ENCODE measurements at regions not wholly inside any gene's neighbourhood (a gene's known extent, or its start where the extent isn't known, plus 50 kb on each side); places are given as distances from the start of the nearest gene placed in this dataset.

- no peak for DNase-seq (ENCODE audit: low spot score)
- H3K27ac Mint-ChIP-seq = no peak overlapping the region
- ATAC-seq = no peak
- H3K4me3 Mint-ChIP-seq = no peak overlapping the region
- TF ChIP-seq SMAD3 (CRISPR knock-in tag; IDR thresholded peaks at IDR 0.05; ENCODE audit: borderline replicate concordance) (no peak), ZSCAN18 (CRISPR knock-in tag; IDR thresholded peaks at IDR 0.05) (no peak), ATF1 (CRISPR knock-in tag; IDR thresholded peaks at IDR 0.05) (no peak), RORB (CRISPR knock-in tag; IDR thresholded peaks at IDR 0.05) (no peak)
- ChIA-PET POLR2A (no interaction called here), CTCF (no interaction called here)
- H3K36me3 Mint-ChIP-seq = no peaks in the 10 kb centered on the region
- H3K4me1 Mint-ChIP-seq = peaks cover 7% of the 10 kb centered on the region
- H3K27me3 Mint-ChIP-seq (ENCODE audit: low read depth) = no peaks in the 10 kb centered on the region
- peaks cover 8% of the 10 kb centered on the region for H3K9me3 Mint-ChIP-seq
Observed at GRCh38 chr6:23319582-23319981, 750.2 kb downstream of the HDGFL1 start.

GRCh38 chr6:23320471-23321015 is 751.2 kb downstream of the HDGFL1 start:
- H3K4me3 Mint-ChIP-seq = no peak overlapping the region
- TF ChIP-seq SMAD3 (CRISPR knock-in tag; IDR thresholded peaks at IDR 0.05; ENCODE audit: borderline replicate concordance) (no peak), ZNF671 (CRISPR knock-in tag; IDR thresholded peaks at IDR 0.05) (no peak), NFE2L1 (CRISPR knock-in tag; IDR thresholded peaks at IDR 0.05) (no peak), CREM (CRISPR knock-in tag; IDR thresholded peaks at IDR 0.05) (no peak), ZNF396 (CRISPR knock-in tag; IDR thresholded peaks at IDR 0.05; ENCODE audit: borderline replicate concordance) (no peak), ATF1 (CRISPR knock-in tag; IDR thresholded peaks at IDR 0.05) (no peak), JAZF1 (CRISPR knock-in tag; IDR thresholded peaks at IDR 0.05) (no peak), IRF2 (CRISPR knock-in tag; IDR thresholded peaks at IDR 0.05; ENCODE audit: borderline replicate concordance, low read depth) (no peak), E2F5 (CRISPR knock-in tag; IDR thresholded peaks at IDR 0.05) (no peak), MAX (CRISPR knock-in tag; IDR thresholded peaks at IDR 0.05) (no peak), ESRRA (CRISPR knock-in tag; IDR thresholded peaks at IDR 0.05; ENCODE audit: borderline replicate concordance) (no peak)
- TF ChIP-seq, protein P1, sequence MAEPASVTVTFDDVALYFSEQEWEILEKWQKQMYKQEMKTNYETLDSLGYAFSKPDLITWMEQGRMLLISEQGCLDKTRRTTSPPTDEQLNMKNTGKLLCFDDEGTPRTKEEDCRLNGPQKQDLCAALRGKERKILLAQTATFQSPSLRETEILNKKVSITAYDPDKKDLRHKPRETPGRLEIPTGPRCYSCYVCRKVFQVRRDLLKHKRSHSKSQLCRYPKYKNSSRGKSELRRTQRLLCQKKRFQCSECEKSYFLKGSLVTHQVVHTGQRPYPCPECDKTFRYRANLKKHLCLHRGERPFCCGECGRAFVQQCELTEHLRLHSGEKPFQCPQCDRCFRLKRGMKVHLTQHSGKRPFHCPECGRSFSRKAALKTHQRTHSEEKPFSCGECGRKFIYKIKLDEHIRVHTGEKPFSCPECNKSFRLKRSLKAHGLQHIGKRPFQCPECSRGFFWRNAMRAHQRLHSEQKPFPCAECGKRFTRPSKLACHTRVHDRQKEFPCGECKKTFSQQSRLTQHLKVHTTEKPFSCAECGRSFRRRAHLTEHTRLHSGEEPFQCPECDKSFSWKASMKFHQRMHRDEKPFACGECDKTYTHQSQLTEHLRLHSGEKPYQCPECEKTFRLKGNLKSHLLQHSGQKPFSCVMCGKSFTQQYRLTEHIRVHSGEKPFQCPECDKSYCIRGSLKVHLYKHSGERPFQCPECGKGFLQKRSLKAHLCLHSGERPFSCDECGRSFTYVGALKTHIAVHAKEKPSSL (CRISPR knock-in tag; conservative IDR thresholded peaks at IDR 0.05) = no peak
- TF ChIP-seq, protein P2, sequence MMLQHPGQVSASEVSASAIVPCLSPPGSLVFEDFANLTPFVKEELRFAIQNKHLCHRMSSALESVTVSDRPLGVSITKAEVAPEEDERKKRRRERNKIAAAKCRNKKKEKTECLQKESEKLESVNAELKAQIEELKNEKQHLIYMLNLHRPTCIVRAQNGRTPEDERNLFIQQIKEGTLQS (CRISPR knock-in tag; conservative IDR thresholded peaks at IDR 0.05) = no peak
- no peak for DNase-seq (ENCODE audit: low spot score)
- ChIA-PET CTCF (no interaction called here), POLR2A (no interaction called here)
- peaks cover 8% of the 10 kb centered on the region for H3K9me3 Mint-ChIP-seq
- no peaks in the 10 kb centered on the region for H3K27me3 Mint-ChIP-seq (ENCODE audit: low read depth)
- H3K27ac Mint-ChIP-seq = no peak overlapping the region
- no peaks in the 10 kb centered on the region for H3K36me3 Mint-ChIP-seq
- H3K4me1 Mint-ChIP-seq = peaks cover 7% of the 10 kb centered on the region
- ATAC-seq = no peak

DNA sequence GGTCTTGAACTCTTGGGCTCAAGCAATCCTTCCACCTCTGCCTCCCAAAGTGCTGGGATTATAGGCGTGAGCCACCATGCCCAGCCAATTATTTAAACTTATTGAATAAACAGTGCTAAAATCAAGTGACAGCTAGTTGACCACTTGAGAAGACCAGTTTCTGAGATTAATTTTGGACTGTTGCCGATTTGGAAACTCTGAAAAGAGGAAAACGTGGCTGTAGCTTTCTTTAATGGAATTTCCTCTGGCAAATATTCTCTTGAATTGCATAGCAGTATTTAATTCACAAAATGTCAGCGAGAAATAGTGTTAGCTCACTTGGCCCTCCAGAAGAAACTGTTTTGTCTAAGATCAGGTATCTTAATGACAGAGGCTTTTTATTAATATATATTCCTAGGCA is 754.5 kb downstream of the HDGFL1 start:
- no peaks in the 10 kb centered on the region for H3K4me1 Mint-ChIP-seq
- H3K4me3 Mint-ChIP-seq = no peak overlapping the region
- peaks cover 8% of the 10 kb centered on the region for H3K9me3 Mint-ChIP-seq
- POLR2A ChIA-PET = no interaction called here
- ATAC-seq (no peak), DNase-seq (ENCODE audit: low spot score) (no peak)
- CTCF ChIA-PET = interaction anchor here (1.0 kb wide), 1 partner anchor 20 kb away, joined by 3 read pairs; no protein-coding TSS in a partner anchor
- H3K36me3 Mint-ChIP-seq = no peaks in the 10 kb centered on the region
- H3K27ac Mint-ChIP-seq = no peak overlapping the region
- no peaks in the 10 kb centered on the region for H3K27me3 Mint-ChIP-seq (ENCODE audit: low read depth)
- no peak for TF ChIP-seq ZMAT4 (CRISPR knock-in tag; IDR thresholded peaks at IDR 0.05)
- no peak for TF ChIP-seq USF2 (CRISPR knock-in tag; IDR thresholded peaks at IDR 0.05)
- no peak for TF ChIP-seq ZBTB21 (CRISPR knock-in tag; IDR thresholded peaks at IDR 0.05; ENCODE audit: borderline replicate concordance)
- no peak for TF ChIP-seq NR1H2 (CRISPR knock-in tag; IDR thresholded peaks at IDR 0.05)
- no peak for TF ChIP-seq NR2C2 (CRISPR knock-in tag; IDR thresholded peaks at IDR 0.05)
- no peak for TF ChIP-seq PRRX2 (CRISPR knock-in tag; IDR thresholded peaks at IDR 0.05)
- TF ChIP-seq, protein P3, sequence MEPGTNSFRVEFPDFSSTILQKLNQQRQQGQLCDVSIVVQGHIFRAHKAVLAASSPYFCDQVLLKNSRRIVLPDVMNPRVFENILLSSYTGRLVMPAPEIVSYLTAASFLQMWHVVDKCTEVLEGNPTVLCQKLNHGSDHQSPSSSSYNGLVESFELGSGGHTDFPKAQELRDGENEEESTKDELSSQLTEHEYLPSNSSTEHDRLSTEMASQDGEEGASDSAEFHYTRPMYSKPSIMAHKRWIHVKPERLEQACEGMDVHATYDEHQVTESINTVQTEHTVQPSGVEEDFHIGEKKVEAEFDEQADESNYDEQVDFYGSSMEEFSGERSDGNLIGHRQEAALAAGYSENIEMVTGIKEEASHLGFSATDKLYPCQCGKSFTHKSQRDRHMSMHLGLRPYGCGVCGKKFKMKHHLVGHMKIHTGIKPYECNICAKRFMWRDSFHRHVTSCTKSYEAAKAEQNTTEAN (CRISPR knock-in tag; IDR thresholded peaks at IDR 0.05) = no peak
- TF ChIP-seq ZNF232 (CRISPR knock-in tag; IDR thresholded peaks at IDR 0.05) = no peak
